ENCODE measurements at regions not wholly inside any gene's neighbourhood (a gene's known extent, or its start where the extent isn't known, plus 50 kb on each side); places are given as distances from the start of the nearest gene placed in this dataset.

GRCh38 chr20:6395695-6396094 lies 272.9 kb upstream of the FERMT1 start:
- TF ChIP-seq EZH2phosphoT487 (IDR thresholded peaks at IDR 0.05; ENCODE audit: borderline replicate concordance) (no peak), CTCF (IDR thresholded peaks at IDR 0.05 in 2 of 3, conservative IDR thresholded peaks at IDR 0.05 in 1 of 3; ENCODE audit: borderline replicate concordance in 1 of 3, insufficient read depth in 1 of 3, low read depth in 2 of 3, low read length in 2 of 3) (no peak), MAX (IDR thresholded peaks at IDR 0.05) (no peak)

Data from HCT116 (cell line).